Mammary epithelial cell (primary cell): ENCODE measurements at regions not wholly inside any gene's neighbourhood (a gene's known extent, or its start where the extent isn't known, plus 50 kb on each side); places are given as distances from the start of the nearest gene placed in this dataset.

ENCODE experiments used
- EZH2 ChIP-seq: IDR thresholded peaks from 2 replicates; pipeline ENCODE4 v1.6.1; 2012; ENCODE audit warnings: low read length, inconsistent platforms, borderline replicate concordance
- TF ChIP-seq, protein P1 (sequence below), 2 donors: IDR thresholded peaks in 1 of 2; conservative IDR thresholded peaks in 1 of 2; 2 replicates each; pipeline ENCODE4 v1.5.1; 2011 to 2012; ENCODE audit warnings: inconsistent platforms in 2 of 2, low read length in 2 of 2, mild to moderate bottlenecking in 2 of 2, control low read depth in 1 of 2, low read depth in 1 of 2; ENCODE audit not compliant: insufficient read depth in 1 of 2; ENCODE audit errors: extremely low read depth in 1 of 2

- TF ChIP-seq, protein P1, sequence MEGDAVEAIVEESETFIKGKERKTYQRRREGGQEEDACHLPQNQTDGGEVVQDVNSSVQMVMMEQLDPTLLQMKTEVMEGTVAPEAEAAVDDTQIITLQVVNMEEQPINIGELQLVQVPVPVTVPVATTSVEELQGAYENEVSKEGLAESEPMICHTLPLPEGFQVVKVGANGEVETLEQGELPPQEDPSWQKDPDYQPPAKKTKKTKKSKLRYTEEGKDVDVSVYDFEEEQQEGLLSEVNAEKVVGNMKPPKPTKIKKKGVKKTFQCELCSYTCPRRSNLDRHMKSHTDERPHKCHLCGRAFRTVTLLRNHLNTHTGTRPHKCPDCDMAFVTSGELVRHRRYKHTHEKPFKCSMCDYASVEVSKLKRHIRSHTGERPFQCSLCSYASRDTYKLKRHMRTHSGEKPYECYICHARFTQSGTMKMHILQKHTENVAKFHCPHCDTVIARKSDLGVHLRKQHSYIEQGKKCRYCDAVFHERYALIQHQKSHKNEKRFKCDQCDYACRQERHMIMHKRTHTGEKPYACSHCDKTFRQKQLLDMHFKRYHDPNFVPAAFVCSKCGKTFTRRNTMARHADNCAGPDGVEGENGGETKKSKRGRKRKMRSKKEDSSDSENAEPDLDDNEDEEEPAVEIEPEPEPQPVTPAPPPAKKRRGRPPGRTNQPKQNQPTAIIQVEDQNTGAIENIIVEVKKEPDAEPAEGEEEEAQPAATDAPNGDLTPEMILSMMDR (conservative IDR thresholded peaks at IDR 0.05 in 1 of 2, IDR thresholded peaks at IDR 0.05 in 1 of 2; ENCODE audit: extremely low read depth in 1 of 2, insufficient read depth in 1 of 2, low read depth in 1 of 2, low read length in 2 of 2), result no peak
- TF ChIP-seq EZH2, result no peak
These were observed 67.9 kb upstream of the ITGB1 start for GRCh38 chr10:33025910-33026309.
